ENCODE measurements at regions not wholly inside any gene's neighbourhood (a gene's known extent, or its start where the extent isn't known, plus 50 kb on each side); places are given as distances from the start of the nearest gene placed in this dataset.

DNA sequence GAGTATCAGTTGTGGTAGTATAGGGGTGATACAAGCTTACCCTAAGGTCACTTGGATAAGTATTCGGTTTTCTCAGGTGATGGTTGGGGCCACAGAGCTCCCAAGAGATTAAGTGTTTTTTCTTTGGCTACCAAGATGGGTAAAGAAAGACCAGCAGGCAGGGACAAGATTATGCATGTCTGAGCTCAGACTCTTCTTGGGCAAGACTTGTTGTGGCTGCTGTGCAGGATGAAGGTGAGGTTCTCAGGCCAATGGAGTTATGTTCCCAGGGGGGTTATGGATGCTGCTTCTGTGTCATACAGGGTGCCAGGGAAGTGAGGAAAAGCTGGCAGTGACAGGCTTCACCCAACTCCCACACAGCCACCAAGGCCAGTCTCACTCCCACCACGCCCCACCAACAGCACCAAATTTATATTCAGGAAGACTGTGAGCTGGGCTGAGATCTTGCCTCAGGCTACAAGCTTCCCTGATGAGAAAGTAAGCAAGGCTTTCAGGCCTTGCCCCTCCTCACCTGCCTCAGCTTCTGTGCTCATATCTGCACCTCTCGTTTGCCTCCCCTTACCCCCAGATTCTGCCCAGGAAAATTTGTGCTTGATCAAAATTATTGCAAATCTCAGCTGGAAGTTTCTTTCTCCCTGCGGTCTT, 511.8 kb upstream of the SLITRK1 start:
- no peak for DNase-seq

DNA sequence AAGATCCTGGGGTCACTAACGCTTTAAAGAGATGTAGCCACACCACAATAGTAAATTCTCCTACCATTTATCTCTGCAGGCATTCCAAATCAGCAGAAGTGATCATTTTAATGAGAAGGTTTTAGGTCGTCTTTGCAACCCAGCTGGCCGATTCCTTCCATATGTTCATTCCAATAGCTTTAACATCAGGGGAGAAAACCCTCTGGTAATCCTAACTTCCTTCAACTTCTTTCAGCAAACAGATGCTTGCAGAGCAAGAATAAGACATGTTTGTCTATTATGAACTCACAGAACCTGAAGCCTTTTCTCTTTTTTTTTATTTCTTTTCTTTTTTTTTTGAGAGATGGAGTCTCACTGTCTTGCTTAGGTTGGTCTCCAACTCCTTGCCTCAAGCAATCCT, 498.6 kb upstream of the SLITRK1 start:
- no peak for DNase-seq

DNA sequence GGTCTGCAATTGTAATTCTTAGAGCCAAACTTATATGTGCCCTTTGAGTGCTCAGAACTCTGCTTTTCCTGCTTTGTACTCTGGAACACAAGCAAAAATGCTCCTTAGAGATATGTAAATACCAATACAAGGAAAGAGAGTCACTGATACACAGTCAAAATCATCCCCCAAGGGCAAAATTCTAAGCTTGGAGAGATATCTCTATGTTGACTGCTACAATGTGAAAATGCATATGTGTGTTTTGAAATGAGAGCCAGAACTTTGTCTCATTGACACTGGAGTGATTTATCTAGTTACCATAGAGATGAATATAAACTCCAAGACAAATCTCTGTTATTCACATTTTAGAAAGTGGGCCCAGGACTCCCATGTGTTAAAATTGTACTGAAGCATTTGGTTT, 494.8 kb upstream of the SLITRK1 start:
- DNase-seq, result no peak

DNA sequence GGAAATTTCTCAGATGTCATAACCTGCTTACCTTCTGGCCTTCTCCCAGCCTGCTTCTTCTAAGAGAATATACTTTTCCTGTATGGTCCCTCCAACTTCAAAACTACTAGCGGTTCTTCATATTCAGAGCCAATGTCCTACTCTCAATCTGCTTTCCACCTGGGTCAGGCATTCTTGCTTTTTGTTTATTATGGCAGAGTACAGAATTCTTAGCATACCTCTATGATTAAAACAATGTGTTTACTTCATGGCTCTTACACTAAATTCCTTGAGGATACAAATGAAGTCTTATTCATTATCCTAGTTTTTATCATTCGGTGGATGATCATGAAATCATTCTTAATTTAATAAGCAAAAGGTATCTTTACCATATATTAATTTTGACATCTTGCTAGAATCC, 484.2 kb upstream of the SLITRK1 start:
- DNase-seq, result no peak

DNA sequence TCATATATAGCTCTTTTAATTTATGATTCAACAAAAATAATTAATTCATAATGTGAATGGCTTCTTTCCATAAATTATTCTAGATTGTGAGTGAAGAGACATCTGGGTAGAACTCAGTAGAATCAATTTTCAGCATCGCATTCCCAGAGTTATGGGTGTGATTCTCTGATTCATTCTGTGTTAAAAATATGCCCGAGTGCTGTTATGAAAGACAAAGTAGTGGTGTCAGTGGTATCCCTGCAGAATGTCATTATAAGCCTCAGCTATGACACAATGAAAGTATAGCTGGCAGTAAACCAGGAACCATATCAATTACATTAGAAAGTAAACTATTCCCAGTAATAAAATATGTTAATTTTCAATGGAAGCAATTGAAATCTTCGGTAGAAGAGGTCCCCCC, 480.5 kb upstream of the SLITRK1 start:
- DNase-seq, result no peak

DNA sequence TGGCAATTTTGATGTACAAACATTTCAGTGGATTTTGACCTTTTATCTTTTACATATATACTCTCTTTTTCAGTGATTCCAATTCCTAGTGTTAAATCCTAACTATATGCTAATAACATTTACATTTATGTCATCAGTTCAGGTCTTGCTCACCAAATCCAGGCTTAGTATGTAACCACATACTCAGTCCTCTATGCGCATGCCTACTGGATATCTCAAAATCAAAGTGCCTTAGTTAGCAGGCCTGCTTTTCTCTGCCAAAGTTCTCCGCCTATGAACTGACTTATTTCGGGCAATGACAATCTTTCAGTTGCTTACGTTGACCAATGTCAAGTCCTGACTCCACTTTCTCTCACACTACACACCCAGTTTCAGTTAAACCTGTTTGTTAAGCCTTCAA, 478.5 kb upstream of the SLITRK1 start:
- no peak for DNase-seq

DNA sequence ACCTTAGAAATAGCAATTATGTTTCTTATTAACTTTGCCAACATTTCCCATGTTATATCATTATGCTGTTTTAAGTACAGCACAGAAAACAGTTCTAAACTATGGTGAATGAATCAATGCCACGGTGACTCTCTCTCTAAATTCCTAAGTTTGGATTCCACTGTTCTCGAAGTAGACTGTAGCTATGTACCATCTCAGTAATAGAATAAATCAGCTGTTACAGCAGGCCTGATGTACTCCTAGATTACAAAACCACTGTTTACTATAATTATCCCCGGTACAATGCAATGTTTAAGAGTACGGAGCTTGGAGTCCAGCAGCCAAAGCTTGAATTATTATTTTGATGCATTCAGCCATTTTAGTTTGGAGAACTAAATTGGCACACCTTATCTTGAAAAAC, 476.3 kb upstream of the SLITRK1 start:
- DNase-seq, result no peak

DNA sequence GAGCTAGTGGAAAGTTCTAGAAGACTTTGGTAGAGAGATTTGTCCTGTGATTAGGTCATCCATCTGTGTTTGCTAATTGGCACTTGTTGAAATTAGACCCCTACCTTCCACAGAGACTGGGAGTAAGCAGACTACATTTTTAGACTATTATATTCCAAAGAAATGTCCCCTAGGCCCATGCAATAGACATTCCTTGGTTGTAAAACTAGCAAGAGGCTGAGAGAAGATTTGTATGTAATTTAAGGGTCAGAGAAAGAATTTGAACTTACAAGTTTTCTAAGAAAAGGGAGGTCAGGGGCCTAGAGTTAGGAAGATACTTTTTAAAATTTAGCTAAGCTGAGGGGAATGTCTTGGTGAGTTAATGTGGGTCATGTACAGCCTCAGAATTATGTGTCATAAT, 470.7 kb upstream of the SLITRK1 start:
- DNase-seq, result no peak

DNA sequence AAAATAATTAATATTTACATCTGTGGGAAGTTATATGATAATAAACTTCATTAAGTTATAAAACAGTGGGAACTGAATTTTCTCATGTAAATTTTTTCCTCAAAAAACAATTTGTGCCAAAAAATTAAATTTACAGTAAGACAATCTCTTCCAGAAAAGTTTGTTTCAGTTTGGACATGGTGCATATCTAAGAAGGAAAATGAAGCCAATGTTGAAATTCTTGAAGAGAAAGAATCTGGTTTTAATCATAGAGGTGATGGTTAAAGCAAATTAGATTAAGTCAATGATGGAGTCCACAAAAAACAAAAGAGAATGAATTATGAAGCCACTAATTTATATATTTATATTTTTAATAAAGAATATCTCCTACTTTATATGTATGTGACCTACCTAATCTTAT, 457.2 kb upstream of the SLITRK1 start:
- no peak for DNase-seq

DNA sequence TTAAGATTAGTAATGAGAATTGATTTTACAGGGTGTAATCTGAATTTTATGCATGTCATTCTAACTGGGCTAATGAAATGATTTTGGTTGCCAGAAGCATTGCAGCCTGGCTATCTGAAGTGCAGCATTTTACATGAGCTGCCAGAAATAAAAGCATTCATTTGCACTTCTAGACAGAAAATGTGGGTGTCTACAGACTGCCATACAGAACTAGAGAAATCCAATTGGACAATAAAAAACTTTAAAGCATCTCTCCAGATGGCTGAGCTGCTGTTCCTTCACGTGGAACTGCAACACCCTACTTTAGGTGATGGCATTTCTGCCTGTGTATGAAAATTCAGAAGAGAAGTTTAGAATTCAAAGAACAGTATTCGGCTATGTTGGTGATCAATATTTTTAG, 450.1 kb upstream of the SLITRK1 start:
- DNase-seq, result no peak

DNA sequence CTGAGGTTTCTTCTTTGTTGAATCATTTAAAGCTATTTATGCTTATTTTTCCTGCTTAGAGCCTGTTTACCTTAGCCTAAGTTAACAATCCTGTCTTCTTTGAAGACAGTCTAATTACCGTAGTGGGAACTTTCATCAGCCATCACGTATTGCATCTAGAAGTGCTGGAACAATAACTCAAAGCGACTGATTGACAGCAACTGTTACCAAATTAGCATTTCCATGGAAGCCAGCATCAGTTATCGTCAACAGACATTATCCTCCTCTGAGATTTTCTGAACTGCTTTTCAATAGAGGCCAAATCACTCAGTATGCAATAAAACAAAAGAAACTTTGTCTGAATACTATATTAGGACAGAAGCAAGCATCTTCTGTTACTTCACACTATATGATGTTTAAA, 433.3 kb upstream of the SLITRK1 start:
- no peak for DNase-seq

DNA sequence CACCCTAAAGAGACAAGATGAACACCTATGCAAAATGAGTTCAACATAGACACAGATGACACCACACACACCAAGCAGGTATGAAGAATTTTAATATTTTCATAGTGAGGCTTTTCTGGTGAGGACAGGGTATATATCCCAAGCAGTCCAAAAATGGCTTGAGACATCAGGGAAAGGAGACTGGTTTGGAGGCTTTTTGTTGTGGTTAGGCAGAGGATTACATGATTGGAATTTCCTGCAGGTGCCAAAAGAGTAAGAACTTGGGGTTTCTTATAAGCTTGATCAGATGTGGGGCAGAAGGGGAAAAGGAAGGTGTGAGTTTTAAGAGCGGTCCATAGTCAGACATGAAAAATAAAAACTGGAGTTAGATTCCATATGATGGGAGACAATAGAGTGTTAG, 420.8 kb upstream of the SLITRK1 start:
- DNase-seq, result no peak

DNA sequence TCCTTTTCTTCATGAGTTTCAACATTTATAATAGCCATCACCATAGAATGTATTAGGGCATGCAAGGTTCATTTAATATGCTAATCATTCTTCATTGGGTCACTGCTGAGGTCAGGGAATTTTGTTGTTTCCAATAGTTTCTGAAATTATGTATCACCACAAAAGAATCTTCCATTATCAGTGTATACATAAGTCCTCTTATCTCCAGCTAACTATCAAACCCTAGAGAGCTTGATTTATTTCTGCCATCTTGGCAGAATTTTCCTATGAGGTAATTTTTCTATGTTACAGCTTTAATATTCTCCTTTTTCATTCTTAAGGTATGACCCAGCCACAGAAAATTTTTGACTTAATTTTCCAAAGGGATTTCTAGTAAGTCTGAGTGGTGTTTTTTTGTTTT, 415.0 kb upstream of the SLITRK1 start:
- DNase-seq, result no peak

DNA sequence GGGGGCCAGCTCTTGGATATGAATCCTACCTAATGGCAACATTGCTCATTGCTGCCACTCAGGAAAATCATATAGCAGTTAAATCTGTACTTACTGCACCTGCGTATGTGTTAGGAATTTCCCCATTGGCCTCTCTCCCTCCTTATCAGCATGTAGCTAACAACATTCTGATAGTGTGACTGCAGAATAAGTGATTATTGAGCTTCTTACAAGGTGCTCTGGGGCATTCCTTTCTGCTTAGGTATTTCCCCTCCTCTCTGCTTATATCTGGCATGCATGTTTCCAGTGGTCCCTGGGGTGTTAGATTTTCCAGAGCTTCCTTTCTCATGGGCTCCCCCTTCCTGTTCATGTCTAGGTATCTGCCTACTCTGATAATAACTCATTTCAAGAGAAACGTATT, 414.1 kb upstream of the SLITRK1 start:
- DNase-seq, result no peak

DNA sequence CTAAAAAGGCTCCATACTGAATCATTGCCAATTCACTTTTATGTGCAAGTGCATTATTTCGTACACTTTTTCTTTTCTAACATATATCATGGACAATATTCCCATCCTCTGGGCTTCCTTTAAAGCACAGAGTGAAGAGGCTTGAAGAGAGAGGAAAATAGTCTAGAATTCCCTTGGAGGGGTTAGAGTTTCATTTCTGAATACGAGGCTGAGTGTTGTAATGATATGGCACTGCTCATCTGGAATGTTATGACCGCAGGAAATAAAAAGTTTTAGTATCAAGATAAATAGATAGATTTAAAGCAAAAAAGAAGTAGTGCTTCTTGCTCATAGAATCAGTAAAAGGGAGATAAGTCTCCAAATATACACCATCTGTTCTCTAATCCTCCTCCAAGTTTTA, 412.3 kb upstream of the SLITRK1 start:
- DNase-seq, result no peak

DNA sequence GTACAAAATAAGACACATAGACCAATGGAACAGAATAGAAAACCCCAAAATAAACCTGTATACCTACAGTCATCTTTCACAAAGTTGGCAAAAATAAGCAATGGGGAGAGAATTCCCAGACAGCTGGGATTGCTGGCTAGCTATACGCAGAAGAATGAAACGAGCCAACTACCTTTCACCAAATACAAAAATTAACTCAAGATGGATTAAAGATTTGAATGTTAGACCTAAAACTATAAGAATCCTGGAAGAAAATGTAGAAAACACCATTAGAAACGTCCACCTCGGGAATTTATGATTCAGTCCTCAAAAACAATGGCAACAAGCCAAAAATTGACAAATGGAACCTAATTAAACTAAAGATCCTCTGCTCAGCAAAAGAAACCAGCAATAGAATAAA, 408.1 kb upstream of the SLITRK1 start:
- no peak for DNase-seq

DNA sequence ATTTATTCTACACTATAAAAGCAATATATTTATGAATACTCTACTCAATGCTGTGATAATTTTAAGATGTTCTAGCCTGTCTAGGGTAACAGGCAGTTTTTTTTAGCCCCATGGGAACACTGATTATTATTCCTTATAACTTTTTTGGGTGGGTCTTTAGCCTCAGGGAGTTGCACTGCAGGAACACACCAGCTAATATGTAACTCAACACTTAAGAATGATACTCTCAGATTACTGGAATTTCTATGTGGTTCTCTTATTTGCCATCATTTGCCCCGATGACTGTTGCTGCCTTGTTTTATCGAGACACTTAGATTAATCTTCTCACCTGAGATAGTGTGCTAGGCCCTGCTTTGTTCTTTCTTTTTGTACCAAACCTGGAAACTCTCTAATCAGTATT, 396.9 kb upstream of the SLITRK1 start:
- DNase-seq, result no peak

DNA sequence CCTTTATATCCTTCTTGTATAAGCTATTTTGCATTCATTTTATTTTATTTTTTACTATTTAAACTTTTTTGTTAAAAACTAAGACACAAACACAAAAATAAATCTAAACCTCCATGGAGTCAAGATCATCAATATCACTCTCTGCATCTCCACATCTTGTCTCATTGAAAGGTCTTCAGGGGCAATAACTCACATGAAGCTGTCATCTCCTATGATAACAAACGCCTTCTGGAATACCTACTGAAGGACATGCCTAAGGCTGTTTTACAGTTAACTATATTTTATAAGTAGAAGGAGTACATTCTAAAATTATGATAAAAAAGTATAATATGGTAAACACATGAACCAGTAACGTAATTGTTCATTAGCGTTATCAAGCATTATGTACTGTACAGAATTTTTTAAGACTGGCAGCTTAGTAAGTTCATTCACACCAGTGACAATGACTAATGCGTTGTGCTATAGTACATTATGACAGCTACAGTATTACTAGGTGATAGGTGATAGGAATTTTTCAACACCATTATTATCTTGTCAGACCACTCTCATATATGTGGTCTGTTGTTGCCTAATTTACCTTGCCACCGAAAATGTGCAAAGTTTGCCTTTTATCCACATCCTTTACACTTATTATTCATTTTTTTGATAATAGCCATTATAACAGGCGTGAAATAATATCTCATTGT, 390.7 kb upstream of the SLITRK1 start:
- DNase-seq, result no peak

DNA sequence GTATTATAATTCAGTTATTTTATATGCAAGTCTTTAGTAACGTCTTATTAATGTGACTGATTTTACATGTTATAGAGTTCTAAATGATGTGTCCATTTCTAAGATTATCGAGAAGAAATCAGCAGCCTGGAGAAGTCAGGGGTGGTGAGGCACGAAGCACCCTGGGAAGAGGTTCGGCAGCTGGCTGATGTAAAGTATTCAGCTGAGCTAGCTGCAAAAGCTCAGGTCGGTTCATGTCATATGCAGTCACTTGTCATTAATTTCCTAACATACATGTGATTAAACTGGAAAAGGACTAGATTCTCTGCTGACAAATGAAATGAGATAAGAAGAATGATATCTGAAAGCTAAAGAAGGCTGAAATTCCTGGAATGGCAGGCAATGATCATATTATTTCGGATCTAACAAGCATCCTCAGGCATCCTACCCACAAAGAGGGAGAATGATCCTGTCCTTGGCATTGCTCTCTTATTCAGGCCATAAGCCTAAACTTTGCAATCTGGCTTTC, 383.0 kb upstream of the SLITRK1 start:
- no peak for DNase-seq

DNA sequence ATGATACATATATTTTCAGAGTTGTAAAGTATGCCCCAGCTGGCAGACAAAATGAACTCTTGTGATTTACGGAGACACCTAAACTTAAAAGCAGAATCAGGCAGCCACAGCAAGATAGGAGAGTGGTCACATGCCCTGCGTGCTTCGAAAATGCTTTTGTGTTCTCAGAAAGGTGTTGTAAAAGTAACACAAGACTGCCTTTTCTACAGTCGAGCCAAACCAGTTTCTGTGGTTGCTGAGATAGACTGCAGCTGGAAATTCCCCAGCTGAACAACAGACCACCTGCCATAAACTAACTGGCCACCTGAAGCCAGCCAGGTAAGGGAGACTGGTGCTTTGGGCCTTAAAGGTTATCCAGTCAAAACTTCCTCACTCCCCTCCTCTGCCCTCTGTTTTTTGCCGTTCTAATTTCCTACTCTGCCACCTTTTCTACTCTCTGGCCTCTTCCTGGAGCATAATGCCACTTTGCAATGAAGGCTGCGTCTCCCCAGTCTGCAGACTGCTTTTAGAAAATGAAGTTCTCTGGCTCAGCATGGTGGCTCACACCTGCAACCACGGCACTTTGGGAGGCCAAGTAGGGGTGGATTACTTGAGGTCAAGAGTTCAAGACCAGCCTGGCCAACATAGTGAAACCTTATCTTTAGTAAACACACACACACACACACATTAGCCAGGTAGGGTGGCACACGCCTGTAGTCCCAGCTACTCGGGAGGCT, 381.2 kb upstream of the SLITRK1 start:
- DNase-seq, result no peak

DNA sequence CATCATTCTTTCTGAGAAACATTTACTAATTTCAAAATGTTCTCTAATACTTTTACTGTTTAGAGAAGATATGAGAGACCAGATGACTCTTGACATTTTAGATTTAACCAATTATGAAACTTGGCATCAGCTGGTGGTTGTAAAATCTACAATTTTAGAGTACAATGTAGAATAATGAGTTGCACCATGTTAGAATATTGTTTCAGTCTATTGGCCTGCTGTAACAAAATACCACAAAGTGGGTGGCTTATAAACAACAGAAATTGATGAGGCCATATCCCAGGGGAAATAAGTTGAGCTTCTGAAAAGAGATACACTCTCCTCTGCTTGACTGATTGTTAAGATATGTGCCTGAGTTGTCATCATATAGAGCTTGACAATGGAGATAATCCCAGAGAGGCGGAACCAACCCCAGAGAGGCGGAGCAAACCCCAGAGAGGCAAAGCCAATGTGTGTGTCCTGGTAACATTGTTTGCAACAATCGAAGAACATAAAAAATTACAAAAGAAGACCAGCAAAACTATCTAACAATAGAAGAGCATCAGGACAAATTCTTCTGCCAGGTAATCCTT, 373.0 kb upstream of the SLITRK1 start:
- no peak for DNase-seq

DNA sequence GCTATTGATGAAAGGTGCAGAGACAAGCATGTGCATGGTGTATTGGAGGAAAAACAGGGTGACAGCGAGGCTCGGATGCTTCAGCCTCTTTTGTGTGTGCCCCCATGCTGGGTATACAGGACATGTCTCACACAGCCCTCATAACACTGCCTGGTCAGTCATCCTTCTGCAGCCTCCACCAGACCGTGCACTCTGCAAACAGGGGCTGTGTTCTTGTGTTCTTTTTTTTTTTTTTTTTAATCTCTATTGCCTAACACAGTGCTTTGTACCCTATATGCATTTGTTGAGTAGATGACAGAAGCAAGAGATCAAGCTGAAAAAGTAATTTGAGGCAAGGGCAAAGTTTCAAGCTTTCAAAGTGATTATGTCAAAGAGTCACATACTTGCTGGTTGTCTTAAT, 367.2 kb upstream of the SLITRK1 start:
- no peak for DNase-seq

DNA sequence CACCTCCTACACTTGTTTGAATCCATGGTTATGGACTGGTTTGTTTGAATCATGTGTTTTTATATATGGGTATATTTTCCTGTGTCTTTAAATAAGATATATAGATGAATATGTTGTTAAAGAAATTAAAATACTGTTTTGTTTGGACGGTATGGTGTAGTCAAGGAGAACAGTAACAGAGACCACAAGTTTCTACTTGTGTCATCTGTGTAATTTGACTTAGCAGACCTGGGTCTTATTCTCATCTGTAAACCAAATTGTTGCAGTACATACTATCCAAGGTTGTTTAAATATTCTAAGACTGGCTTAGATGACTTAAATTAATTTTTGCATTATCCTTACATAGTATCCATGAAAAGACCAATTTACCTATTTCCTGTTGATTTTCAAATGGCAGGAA, 361.1 kb upstream of the SLITRK1 start:
- DNase-seq, result no peak

DNA sequence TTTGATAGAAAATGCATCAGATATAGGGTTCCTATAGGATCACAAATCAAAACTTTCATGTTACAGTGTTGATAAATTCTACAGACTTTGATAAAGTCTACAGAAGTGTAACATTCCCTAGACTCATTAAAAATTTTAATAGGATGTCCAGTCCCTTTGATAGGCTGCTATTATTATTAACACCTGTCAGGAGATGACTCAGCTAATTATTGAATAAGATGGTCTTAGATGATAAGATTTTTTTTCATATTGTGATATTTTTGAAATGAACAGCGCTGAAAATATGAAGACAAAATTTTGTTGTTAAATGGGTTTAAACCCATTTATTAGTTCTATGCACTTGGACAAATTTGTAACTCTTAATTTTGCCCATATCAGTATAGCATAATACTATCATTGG, 356.8 kb upstream of the SLITRK1 start:
- DNase-seq, result no peak
